Neutrophil (primary cell): ENCODE measurements at regions not wholly inside any gene's neighbourhood (a gene's known extent, or its start where the extent isn't known, plus 50 kb on each side); places are given as distances from the start of the nearest gene placed in this dataset.

ENCODE experiments used
- H3K27ac ChIP-seq: fragments of 200-600 bp; sonication (generic); 2 replicates; pipeline ENCODE4 v1.5.1; 2016; ENCODE audit warnings: mild to moderate bottlenecking, moderate library complexity
- H3K27me3 ChIP-seq: fragments of 200-600 bp; sonication (generic); 2 replicates; pipeline ENCODE4 v1.6.0; 2016; ENCODE audit warnings: mild to moderate bottlenecking
- H3K36me3 ChIP-seq: fragments of 200-600 bp; sonication (generic); 2 replicates; pipeline ENCODE4 v1.5.1; 2017
- H3K4me1 ChIP-seq, 2 experiments: fragments of 200-600 bp in 1 of 2; sonication (generic) in 1 of 2; 1 replicate in 1 of 2; 2 replicates in 1 of 2; pipeline versions ENCODE4 v1.5.1 to v1.6.1; 2013 to 2016; ENCODE audit warnings: low read depth in 1 of 2, low read length in 1 of 2, mild to moderate bottlenecking in 1 of 2, moderate library complexity in 1 of 2; ENCODE audit not compliant: control insufficient read depth in 1 of 2, insufficient read depth in 1 of 2
- H3K4me3 ChIP-seq, 2 experiments: fragments of 200-600 bp in 1 of 2; sonication (generic) in 1 of 2; 1 replicate in 1 of 2; 2 replicates in 1 of 2; pipeline ENCODE4 v1.5.1; 2013 to 2016; ENCODE audit warnings: low read depth in 1 of 2, low read length in 1 of 2, mild to moderate bottlenecking in 1 of 2, moderate library complexity in 1 of 2
- H3K9me3 ChIP-seq: fragments of 200-600 bp; sonication (generic); 2 replicates; pipeline ENCODE4 v1.5.1; 2016
- CTCF ChIP-seq: fragments of 200-600 bp; sonication (generic); IDR thresholded peaks from 2 replicates; pipeline ENCODE4 v1.5.1; 2016; ENCODE audit warnings: antibody characterized with exemption

- H3K27me3 ChIP-seq, result no peaks in the 10 kb centered on the region
- H3K4me1 ChIP-seq, result no peaks in the 10 kb centered on the region
- TF ChIP-seq CTCF, result no peak
Measured at GRCh38 chrY:19521976-19522375, 222.6 kb downstream of the KDM5D start.

GRCh38 chrY:19503092-19503449 is 241.5 kb downstream of the KDM5D start:
- Histone ChIP-seq H3K4me1 (no peaks in the 10 kb centered on the region), H3K4me3 (peak overlapping the region in 1 of 2 experiments; percentile 38), H3K27ac (no peak overlapping the region), H3K36me3 (no peaks in the 10 kb centered on the region), H3K9me3 (no peaks in the 10 kb centered on the region), H3K27me3 (no peaks in the 10 kb centered on the region)
- no peak for TF ChIP-seq CTCF

More at GRCh38 chrY:19521976-19522375, 222.6 kb downstream of the KDM5D start:
- Histone ChIP-seq H3K36me3 (no peaks in the 10 kb centered on the region), H3K27ac (no peak overlapping the region), H3K9me3 (no peaks in the 10 kb centered on the region), H3K4me3 (no peak overlapping the region)

GRCh38 chrY:19502169-19503091 is 242.1 kb downstream of the KDM5D start:
- H3K9me3 ChIP-seq, result no peaks in the 10 kb centered on the region
- H3K27me3 ChIP-seq, result no peaks in the 10 kb centered on the region
- H3K4me3 ChIP-seq, result peak overlapping the region in 1 of 2 experiments; percentile 38
- H3K36me3 ChIP-seq, result no peaks in the 10 kb centered on the region
- no peaks in the 10 kb centered on the region for H3K4me1 ChIP-seq
- no peak overlapping the region for H3K27ac ChIP-seq
- TF ChIP-seq CTCF, result no peak

GRCh38 chrY:19498556-19498955 is 246.0 kb downstream of the KDM5D start:
- Histone ChIP-seq H3K36me3 (no peaks in the 10 kb centered on the region), H3K9me3 (no peaks in the 10 kb centered on the region), H3K4me1 (no peaks in the 10 kb centered on the region), H3K27ac (no peak overlapping the region), H3K4me3 (no peak overlapping the region), H3K27me3 (no peaks in the 10 kb centered on the region)
- TF ChIP-seq CTCF, result no peak

- no peak overlapping the region for H3K27ac ChIP-seq
- H3K27me3 ChIP-seq, result no peaks in the 10 kb centered on the region
- H3K36me3 ChIP-seq, result no peaks in the 10 kb centered on the region
- no peak overlapping the region for H3K4me3 ChIP-seq
- no peaks in the 10 kb centered on the region for H3K9me3 ChIP-seq
- no peak for TF ChIP-seq CTCF
- no peaks in the 10 kb centered on the region for H3K4me1 ChIP-seq
Measured at GRCh38 chrY:19487494-19487893, 257.0 kb downstream of the KDM5D start.
